Activated naive CD8-positive, alpha-beta T cell (primary cell): ENCODE measurements at regions not wholly inside any gene's neighbourhood (a gene's known extent, or its start where the extent isn't known, plus 50 kb on each side); places are given as distances from the start of the nearest gene placed in this dataset.
"Not testable (repeated sequence)": the region's sequence is repeated elsewhere in the genome, so short reads cannot be mapped to it uniquely, and the experiment has no call there.

ENCODE experiments used
- H3K27ac Mint-ChIP-seq: one replicate; pipeline ENCODE4 v1.8.0; 2021; ENCODE audit warnings: mixed read lengths
- H3K27me3 Mint-ChIP-seq: one replicate; pipeline ENCODE4 v1.8.0; 2021; ENCODE audit warnings: mixed read lengths
- H3K36me3 Mint-ChIP-seq: one replicate; pipeline ENCODE4 v1.8.0; 2021; ENCODE audit warnings: mixed read lengths
- H3K4me1 Mint-ChIP-seq: one replicate; pipeline ENCODE4 v1.8.0; 2021; ENCODE audit warnings: low read depth, mixed read lengths
- H3K4me3 Mint-ChIP-seq: one replicate; pipeline ENCODE4 v1.8.0; 2021; ENCODE audit warnings: mild to moderate bottlenecking, mixed read lengths
- H3K9me3 Mint-ChIP-seq: one replicate; pipeline ENCODE4 v1.8.0; 2021; ENCODE audit warnings: low read depth, mixed read lengths

DNA sequence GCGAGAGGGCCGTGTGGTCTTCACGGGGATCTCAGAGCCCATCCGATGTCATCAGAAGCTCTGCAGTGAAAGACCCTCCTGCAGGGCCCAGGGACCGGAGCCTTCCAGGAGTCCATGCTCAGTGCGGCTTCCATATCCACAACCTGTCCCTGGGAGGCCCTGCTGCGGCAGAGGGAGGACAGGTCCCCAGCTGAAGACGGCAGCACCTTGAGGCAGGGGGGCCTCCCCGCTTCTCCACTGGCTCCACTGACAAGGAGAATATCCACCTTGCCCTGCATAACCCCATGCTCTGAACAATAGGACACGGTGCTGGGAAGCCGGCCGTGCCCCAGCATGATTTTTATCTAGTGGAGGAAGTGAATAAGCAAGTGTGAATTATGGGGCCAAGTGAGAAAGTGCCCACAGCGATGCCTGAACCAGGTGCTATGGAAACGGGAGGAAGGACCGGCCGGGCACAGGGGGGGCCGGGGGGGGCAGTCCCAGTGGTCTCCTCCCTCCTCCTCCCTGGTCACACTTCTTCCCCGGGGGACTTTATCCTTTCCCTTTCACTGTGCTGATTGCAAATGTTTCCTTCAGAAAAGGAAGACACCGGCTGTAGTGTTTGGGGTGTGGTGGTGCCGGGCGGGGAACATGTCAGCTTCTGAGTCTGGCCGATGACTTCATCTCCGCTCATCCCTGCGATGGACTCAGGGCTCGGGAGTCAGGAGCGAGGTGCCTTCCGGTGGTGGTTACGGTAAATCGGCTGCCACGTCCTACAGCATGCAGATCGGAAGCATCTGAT lies 225.1 kb downstream of the ERMARD start:
- H3K9me3 Mint-ChIP-seq = no peaks in the 10 kb centered on the region
- no peaks in the 10 kb centered on the region for H3K4me1 Mint-ChIP-seq
- no peak overlapping the region for H3K4me3 Mint-ChIP-seq
- H3K27ac Mint-ChIP-seq = no peak overlapping the region
- H3K27me3 Mint-ChIP-seq = no peaks in the 10 kb centered on the region
- no peaks in the 10 kb centered on the region for H3K36me3 Mint-ChIP-seq

DNA sequence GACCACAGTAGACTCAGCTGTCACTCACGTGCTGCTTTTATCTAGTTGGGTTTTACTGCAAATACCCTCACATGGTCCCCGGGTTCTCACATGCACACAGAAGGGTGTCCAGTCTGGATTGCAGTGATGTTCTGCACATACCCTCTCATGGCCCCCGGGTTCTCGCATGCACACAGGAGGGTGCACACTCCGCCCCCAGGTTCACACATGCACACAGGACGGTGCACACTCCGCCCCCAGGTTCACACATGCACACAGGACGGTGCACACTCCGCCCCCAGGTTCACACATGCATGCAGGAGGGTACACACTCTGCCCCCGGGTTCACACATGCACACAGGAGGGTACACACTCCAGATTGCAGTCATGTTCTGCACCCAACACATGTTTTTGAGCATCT lies 224.3 kb downstream of the ERMARD start:
- no peak overlapping the region for H3K27ac Mint-ChIP-seq
- no peaks in the 10 kb centered on the region for H3K4me1 Mint-ChIP-seq
- no peaks in the 10 kb centered on the region for H3K36me3 Mint-ChIP-seq
- no peaks in the 10 kb centered on the region for H3K27me3 Mint-ChIP-seq
- H3K4me3 Mint-ChIP-seq = no peak overlapping the region
- no peaks in the 10 kb centered on the region for H3K9me3 Mint-ChIP-seq

DNA sequence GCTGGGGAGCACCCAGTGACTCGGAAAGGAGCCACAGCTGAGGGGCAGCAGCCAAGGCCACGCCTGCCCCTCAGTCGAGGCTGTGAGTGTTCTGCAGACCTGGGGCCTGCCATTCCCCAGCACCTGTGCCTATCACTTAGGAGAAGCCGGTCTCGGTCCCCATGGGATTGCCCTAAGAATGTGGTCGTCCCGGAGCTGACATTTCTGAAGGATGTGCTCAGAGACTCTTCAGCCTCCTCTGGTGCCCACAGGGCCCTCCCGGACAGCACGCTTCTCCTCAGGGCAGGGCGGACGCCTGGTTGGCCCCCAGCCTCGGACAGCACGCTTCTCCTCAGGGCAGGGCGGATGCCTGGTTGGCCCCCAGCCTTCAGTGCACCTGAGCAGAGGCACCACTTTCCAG lies 223.9 kb downstream of the ERMARD start:
- H3K4me3 Mint-ChIP-seq = no peak overlapping the region
- no peaks in the 10 kb centered on the region for H3K27me3 Mint-ChIP-seq
- no peaks in the 10 kb centered on the region for H3K9me3 Mint-ChIP-seq
- no peak overlapping the region for H3K27ac Mint-ChIP-seq
- no peaks in the 10 kb centered on the region for H3K36me3 Mint-ChIP-seq
- no peaks in the 10 kb centered on the region for H3K4me1 Mint-ChIP-seq

DNA sequence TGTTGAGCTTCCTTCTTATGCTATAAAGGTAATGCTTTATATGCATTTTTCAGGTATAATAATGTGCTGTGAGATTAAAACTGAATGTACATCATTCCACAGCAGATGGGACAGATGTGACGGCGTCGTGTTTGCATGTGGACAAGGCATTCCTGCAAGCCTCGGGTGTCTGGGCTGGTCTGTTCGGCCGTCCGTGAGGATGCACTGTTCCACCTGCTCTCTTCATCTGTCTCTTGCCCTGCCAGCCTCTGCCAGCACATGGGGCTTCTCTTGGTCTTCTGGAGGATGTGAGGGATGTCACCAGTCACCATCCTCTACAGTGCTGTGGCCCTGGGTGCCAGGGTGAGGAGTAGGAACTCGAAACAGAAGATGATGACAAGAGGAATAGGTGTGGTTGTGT lies 223.2 kb downstream of the ERMARD start:
- no peaks in the 10 kb centered on the region for H3K4me1 Mint-ChIP-seq
- H3K27ac Mint-ChIP-seq = no peak overlapping the region
- no peaks in the 10 kb centered on the region for H3K36me3 Mint-ChIP-seq
- no peaks in the 10 kb centered on the region for H3K27me3 Mint-ChIP-seq
- H3K9me3 Mint-ChIP-seq = no peaks in the 10 kb centered on the region
- H3K4me3 Mint-ChIP-seq = no peak overlapping the region

DNA sequence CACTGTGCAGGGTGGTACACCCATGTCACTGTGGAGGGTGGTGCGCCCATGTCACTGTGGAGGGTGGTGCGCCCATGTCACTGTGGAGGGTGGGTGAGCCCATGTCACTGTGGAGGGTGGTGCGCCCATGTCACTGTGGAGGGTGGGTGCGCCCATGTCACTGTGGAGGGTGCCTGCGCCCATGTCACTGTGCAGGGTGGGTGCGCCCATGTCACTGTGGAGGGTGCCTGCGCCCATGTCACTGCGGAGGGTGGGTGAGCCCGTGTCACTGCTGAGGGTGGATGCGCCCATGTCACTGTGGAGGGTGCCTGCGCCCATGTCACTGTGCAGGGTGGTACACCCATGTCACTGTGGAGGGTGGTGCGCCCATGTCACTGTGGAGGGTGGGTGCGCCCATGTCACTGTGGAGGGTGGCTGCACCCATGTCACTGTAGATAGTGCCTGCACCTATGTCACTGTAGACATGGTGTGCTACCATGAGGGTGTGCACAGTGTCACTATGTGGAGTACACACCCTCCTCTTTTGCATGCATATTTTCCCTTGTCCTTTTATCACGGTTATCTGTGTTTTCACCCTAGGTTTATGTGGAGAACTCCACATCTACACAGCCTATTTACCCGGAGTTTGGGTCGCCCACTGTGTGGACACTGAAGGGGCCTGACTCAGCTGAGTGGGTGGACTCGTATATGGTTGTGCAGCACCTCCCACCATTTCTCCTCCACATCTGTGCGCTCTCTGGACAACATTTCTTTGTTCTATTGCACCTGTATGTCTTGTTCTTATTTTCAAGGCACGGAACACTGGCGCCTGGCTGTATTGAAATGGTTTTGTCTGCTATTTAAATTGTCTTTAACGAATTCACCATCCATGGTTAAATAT lies 222.4 kb downstream of the ERMARD start:
- H3K36me3 Mint-ChIP-seq, H3K27me3 Mint-ChIP-seq, H3K9me3 Mint-ChIP-seq, H3K4me3 Mint-ChIP-seq, H3K27ac Mint-ChIP-seq, H3K4me1 Mint-ChIP-seq: not testable (repeated sequence)

DNA sequence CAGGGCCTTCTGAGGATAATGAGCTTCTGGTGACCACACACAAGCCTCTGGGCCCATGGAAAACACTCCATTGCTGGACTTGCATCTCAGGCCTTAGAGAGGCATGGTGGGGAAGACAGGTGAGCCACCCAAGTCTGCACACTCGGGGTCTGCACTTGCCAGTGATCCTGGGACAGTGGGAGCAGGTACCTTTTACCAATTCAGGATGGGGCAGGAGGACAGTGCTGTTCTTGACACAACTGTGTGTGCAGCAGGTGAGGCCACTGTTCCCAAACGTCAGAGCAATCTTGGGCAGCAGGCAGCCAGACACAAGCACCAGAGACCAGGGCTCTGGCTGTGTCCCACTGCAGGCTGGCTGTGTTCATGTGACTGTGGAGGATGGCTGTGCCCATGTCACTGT lies 221.3 kb downstream of the ERMARD start:
- H3K9me3 Mint-ChIP-seq = no peaks in the 10 kb centered on the region
- H3K27ac Mint-ChIP-seq = no peak overlapping the region
- H3K27me3 Mint-ChIP-seq = no peaks in the 10 kb centered on the region
- no peaks in the 10 kb centered on the region for H3K36me3 Mint-ChIP-seq
- no peaks in the 10 kb centered on the region for H3K4me1 Mint-ChIP-seq
- no peak overlapping the region for H3K4me3 Mint-ChIP-seq

DNA sequence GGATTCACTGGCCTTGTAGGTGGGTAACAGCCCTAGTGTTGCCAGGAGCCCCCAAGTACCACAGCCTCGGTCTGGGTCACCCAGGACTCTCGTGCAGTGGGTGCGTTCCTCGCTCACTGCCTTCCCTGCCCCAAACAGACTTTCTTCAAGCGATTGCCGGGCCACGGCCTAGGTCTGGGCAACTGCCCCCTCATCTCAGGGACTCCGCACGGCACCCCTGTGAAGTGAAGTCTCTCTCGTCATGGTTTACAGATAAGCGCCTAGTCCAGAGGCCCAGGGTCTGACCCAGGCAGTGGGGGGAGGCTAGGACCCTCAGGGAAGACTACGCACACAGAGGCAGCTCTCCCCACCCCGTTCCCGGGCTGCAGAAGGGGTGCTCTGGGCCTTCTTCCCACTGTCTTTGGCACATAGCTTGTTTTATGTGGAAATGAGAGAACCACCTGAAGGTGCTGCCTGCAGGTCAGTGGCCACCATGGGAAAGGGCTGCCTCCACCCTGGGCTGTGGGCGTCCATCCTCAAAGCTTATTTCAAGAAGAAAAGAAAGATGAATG lies 220.8 kb downstream of the ERMARD start:
- Mint-ChIP-seq H3K4me1 (no peaks in the 10 kb centered on the region), H3K36me3 (no peaks in the 10 kb centered on the region), H3K4me3 (no peak overlapping the region), H3K27me3 (no peaks in the 10 kb centered on the region), H3K9me3 (no peaks in the 10 kb centered on the region), H3K27ac (no peak overlapping the region)

DNA sequence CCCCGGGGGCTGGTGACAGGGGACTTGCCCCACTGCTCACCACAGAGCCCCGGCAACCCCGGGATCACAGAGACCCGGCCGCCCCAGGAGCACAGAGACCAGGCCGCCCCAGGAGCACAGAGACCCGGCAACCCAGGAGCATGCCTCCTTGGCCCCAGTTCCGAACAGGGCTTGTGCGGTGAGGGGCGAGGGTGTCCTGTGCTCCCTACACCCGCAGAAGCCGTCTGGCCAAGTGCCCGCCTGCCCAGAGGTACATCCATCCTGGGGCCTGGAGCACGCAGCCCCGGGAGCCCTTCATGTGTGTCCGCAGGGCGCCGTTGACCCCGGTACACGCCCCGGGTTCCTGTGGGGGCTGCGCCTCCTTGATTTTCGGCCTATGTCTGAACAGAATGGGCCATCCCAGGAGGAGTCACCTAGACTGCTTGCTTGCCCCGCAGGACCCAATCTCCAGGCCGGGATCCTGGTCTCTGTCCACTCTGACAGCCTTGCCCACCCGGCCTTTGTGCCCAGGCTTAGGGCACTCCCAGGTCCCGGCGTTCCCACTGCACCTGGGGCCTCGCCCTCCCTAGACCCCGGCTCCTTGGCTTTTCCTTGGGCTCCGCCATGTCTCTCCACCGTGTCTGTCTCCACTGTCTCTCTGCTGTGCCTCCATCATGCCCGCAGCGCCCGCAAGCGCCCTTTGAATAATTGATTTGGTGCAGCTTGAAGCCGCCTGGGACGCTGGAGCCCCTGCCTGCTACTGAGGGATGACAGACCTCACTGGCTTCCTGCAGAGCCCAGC lies 219.8 kb downstream of the ERMARD start:
- no peak overlapping the region for H3K4me3 Mint-ChIP-seq
- H3K4me1 Mint-ChIP-seq = no peaks in the 10 kb centered on the region
- H3K27me3 Mint-ChIP-seq = no peaks in the 10 kb centered on the region
- no peaks in the 10 kb centered on the region for H3K36me3 Mint-ChIP-seq
- no peaks in the 10 kb centered on the region for H3K9me3 Mint-ChIP-seq
- H3K27ac Mint-ChIP-seq = no peak overlapping the region

DNA sequence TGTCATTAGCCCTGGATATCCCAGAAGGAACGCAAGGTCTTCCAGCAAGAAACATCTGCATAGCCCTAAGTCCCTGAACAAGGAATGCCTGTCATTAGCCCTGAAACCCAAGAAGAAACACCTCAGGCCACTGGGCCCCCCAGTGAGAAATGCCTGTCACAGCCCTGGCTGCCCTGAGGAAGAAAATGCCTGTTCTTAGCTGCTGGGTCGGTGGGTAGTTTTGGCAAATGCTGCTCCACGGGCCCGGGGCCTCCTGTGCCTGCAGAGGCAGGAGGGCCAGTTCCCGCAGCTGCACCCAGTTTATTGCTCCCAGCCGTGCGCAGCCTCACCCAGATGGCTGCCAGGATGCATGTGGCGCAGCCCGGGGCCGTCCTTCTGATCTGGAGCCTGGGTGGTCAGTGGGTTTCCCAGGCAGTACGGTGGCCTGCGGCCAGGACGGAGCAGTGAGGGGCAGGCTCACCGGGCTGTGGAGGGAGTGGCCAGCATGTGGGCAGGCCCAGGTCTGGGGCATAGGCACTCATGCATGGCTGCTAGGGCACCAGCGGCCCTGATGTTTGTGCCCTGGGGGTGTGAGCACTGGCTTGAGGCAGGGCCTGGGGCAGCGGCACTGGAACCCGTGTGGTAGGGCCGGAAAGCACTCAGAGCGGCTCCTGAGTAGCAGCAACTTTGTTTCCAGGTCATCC lies 219.0 kb downstream of the ERMARD start:
- H3K4me1 Mint-ChIP-seq = no peaks in the 10 kb centered on the region
- H3K4me3 Mint-ChIP-seq = no peak overlapping the region
- no peaks in the 10 kb centered on the region for H3K36me3 Mint-ChIP-seq
- no peaks in the 10 kb centered on the region for H3K9me3 Mint-ChIP-seq
- no peak overlapping the region for H3K27ac Mint-ChIP-seq
- H3K27me3 Mint-ChIP-seq = no peaks in the 10 kb centered on the region

DNA sequence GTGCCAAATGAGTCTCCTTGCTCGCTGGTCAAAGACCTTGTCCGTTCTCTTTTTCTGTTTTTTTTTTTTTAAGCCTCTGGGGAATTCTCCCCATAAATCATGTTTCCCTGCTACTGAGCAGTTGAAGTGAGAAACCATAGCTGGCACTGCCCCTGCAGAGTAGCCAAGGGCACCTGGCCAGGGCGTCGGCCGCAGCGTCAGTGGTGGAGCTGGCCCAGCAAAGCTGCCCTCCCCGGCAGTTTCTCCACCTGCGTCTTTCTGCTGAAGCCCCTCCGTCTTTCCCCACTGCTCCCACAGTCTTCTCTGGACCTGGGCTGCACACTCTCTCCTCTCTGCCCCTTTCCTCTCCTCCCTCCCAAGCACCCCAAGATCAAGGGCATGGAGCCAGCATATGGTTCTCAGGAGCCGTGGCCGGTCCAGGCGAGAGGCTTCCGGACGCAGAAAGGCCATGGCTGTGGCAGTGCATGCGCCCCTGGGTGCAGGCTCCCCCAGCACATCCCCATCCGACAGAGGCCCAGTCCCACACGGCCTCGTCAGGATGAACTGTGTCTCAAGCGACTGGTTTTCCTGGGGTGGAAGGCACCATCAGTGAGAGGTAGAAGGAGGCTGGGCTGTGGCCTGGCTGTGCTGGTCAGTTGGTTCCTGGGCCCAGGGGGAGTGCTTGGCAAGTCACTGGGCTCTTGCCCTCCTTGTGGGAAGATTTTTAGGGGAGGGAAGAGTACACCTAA lies 218.1 kb downstream of the ERMARD start:
- Mint-ChIP-seq H3K4me1 (no peaks in the 10 kb centered on the region), H3K4me3 (no peak overlapping the region), H3K27ac (no peak overlapping the region), H3K9me3 (no peaks in the 10 kb centered on the region), H3K36me3 (no peaks in the 10 kb centered on the region), H3K27me3 (no peaks in the 10 kb centered on the region)

DNA sequence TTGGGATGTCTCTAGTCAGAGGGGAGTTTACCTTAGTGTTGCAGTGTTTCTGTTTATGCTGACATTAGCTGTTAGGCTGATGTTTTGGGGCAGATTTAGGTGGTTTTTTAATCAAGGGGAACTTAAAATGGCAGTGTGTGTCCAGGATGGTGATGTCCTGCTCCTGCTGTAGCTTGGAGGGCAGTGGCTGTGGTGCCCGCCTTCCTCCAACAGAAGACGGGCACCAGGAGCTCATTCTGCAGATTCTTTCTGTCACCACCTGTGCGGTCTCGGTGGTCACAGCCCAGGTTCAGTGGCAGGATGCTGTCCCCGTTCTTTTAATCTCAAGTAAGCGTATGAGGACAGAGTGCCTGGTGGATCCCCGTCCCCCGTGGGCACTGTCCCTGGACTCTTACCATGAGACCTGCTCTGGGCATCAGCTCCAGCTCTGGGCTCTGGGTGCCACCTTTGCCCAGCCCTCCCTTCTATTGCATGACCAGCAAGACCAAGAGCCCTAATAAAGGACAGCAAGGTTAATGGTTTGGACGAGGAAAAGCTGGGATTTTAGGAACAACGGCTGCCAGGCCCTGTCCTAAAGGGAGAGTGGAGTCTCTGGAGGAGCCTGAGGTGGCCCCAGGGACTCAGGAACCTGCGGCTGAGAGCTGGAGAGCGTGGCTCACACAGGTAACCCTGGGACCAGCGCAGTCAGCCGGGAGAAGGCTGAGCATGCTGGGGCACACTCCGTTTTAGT lies 217.3 kb downstream of the ERMARD start:
- H3K9me3 Mint-ChIP-seq = no peaks in the 10 kb centered on the region
- no peak overlapping the region for H3K4me3 Mint-ChIP-seq
- H3K36me3 Mint-ChIP-seq = no peaks in the 10 kb centered on the region
- H3K27me3 Mint-ChIP-seq = no peaks in the 10 kb centered on the region
- no peak overlapping the region for H3K27ac Mint-ChIP-seq
- H3K4me1 Mint-ChIP-seq = no peaks in the 10 kb centered on the region

DNA sequence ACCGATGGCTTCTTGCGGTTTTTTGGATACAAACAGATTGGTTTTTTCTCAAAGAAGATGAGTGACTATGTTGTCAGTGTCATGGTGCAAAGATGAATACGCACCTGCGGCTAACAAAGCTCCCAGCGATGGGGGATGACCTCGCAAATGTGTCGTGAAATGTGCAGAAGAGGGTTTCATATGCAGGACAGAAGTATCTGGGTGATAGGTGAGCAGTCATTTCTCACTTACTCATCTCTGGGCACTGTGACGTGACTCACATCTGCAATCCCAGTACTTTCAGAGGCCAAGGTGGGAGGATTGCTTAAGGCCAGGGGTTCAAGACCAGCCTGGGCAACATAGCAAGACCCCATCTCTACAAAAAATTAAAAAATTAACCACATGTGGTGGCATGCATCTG lies 216.3 kb downstream of the ERMARD start:
- Mint-ChIP-seq H3K36me3 (no peaks in the 10 kb centered on the region), H3K27ac (no peak overlapping the region), H3K4me3 (no peak overlapping the region), H3K27me3 (no peaks in the 10 kb centered on the region), H3K9me3 (no peaks in the 10 kb centered on the region), H3K4me1 (no peaks in the 10 kb centered on the region)

DNA sequence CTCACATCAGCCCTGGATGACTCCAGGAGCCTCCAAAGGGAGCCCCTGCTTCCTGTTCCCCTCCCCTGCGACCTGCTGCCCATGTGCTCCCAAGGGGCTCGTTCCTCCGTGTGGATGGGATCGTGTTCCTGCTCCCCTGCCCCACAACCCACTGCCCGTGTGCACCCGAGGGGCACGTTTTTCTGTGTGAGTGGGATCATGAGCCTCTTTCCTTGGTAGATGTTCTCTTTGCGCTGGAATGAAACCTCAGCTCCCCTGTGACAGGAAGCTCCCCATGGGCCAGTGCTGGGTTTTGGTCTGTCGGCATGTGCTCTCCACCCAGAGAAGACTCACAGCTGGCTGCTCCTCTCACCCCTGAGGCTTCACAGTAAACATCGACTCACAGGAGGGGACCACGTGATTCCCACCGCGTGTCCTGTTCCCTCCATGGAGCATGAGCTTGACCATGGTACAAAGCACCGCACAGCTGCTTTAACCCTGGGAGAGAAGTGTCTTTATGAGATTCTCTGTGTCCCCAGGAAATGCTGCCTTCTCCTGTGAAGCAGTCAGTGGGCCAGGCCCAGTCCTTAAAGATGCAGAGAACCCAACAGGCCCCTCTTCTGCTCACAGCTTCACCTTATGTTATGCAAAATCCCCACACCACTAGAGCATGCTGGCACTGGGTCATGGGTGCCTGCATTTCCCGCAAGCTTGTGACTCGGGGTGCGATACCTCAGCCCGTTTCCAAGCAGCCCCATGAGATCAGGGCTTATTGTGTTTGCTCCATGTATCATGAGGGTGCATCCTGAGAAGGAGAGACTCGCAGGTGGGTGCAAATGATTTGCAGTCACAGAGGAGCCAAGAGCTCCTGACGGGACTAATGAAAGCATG lies 215.1 kb downstream of the ERMARD start:
- Mint-ChIP-seq H3K27me3 (no peaks in the 10 kb centered on the region), H3K36me3 (no peaks in the 10 kb centered on the region), H3K9me3 (no peaks in the 10 kb centered on the region), H3K4me1 (peaks cover 4% of the 10 kb centered on the region), H3K27ac (no peak overlapping the region), H3K4me3 (no peak overlapping the region)
